ENCODE measurements at regions not wholly inside any gene's neighbourhood (a gene's known extent, or its start where the extent isn't known, plus 50 kb on each side); places are given as distances from the start of the nearest gene placed in this dataset.
"Not testable (repeated sequence)": the region's sequence is repeated elsewhere in the genome, so short reads cannot be mapped to it uniquely, and the experiment has no call there.

- TF ChIP-seq CTCF (conservative IDR thresholded peaks at IDR 0.05; ENCODE audit: low read length): no peak
- no peak overlapping the region for H3K4me3 ChIP-seq (ENCODE audit: low read length)
- no peak for DNase-seq (ENCODE audit: low read depth)
These were observed 341.8 kb downstream of the TCERG1L start for GRCh38 chr10:130969700-130970099.

DNA sequence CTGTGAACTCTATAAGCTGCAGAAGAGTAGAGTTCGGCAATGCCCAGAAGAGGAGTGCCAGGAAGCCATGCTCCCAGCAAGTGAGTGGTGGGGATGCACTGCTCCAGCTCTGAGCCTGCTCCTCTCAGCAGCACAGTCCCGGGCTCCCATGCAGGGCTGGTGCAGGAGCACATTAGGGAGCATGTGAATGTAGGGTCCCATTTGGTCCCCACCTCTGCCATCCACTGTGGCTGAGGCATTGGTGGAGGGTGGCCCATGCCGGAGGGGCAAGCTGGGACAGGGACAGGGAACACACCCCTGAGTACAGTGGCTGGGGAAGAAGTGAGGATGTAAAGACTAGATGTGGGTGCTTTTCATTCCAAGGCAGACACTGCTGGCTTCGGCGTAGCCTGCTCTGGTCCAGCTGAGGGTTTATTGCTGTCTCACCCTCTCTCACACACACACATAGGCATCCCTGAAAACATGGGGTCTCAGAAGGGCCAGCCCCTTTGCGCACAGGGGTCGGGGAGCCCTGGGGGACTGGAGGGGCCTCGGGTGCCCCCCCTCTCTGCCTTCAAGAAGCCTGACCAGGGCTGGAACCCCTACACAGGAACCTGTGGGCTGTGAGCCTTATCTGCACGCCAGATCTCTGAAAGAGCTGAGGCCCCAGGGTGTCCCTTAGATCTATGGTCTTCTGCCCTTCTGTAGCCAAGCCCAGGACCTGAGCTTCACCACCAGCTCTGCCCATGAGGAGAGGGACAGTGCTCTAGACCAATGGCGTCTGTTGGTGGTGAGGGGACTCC, 341.0 kb downstream of the TCERG1L start:
- no peak overlapping the region for H3K4me3 ChIP-seq (ENCODE audit: low read length)
- DNase-seq (ENCODE audit: low read depth): no peak
- TF ChIP-seq CTCF (conservative IDR thresholded peaks at IDR 0.05; ENCODE audit: low read length): no peak

GRCh38 chr10:130971123-130971435, 340.4 kb downstream of the TCERG1L start:
- DNase-seq (ENCODE audit: low read depth): no peak
- TF ChIP-seq CTCF (conservative IDR thresholded peaks at IDR 0.05; ENCODE audit: low read length): no peak
- no peak overlapping the region for H3K4me3 ChIP-seq (ENCODE audit: low read length)

GRCh38 chr10:130973127-130973839, 338.2 kb downstream of the TCERG1L start:
- no peak overlapping the region for H3K4me3 ChIP-seq (ENCODE audit: low read length)
- DNase-seq (ENCODE audit: low read depth): no peak
- TF ChIP-seq CTCF (conservative IDR thresholded peaks at IDR 0.05; ENCODE audit: low read length): no peak

- no peak overlapping the region for H3K4me3 ChIP-seq (ENCODE audit: low read length)
- DNase-seq (ENCODE audit: low read depth): no peak
- no peak for TF ChIP-seq CTCF (conservative IDR thresholded peaks at IDR 0.05; ENCODE audit: low read length)
These were observed 337.4 kb downstream of the TCERG1L start for GRCh38 chr10:130974166-130974565.

- not testable (repeated sequence) for H3K4me3 ChIP-seq (ENCODE audit: low read length); DNase-seq (ENCODE audit: low read depth)
These were observed 336.2 kb downstream of the TCERG1L start for GRCh38 chr10:130975351-130975750.

DNA sequence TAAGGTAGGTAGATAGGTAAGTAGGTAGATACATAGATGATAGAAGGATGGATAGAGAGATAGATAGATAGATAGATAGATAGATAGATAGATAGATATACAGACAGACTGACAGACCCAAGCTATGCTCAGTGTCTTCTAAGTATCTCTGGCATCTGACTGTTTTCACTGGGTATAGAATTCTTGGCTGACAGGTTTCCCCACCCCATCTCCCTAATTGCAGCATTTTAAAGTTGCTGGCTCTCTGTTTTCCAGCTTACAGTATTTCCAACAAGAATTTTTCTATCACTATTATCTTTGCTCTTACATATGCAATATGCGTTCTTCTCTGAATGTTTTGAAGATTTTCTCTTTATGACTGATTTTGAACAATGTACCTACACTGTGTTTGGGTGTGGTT, 328.7 kb downstream of the TCERG1L start:
- no peak overlapping the region for H3K4me3 ChIP-seq (ENCODE audit: low read length)
- TF ChIP-seq CTCF (conservative IDR thresholded peaks at IDR 0.05; ENCODE audit: low read length): no peak
- DNase-seq (ENCODE audit: low read depth): no peak

Measured in AG10803 (cell line).